RKO (cell line): ENCODE measurements at regions not wholly inside any gene's neighbourhood (a gene's known extent, or its start where the extent isn't known, plus 50 kb on each side); places are given as distances from the start of the nearest gene placed in this dataset.

Experiments
- DNase-seq: peaks from one replicate; pipeline ENCODE4 v3.0.0-alpha.2; 2016; ENCODE audit warnings: low spot score

DNA sequence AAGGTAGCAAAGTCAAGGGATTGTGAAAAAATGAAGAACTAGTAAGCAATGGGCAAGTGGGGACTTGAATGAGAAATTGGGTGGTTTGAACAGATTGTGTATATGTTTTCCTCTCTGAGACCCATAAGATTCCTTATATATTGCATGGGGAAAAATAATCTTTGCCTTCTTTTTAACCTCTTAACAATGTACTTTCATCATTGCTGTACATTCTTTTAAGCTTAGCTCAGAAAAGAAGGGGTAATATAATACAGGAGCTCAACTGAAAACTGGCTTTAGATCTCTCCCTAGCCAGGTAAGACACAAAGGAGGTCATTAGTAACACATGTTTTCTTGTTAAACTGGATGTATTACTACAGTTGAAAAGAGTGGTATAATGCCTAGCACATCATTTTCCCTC, 287.2 kb downstream of the RNF144B start:
- no peak for DNase-seq

DNA sequence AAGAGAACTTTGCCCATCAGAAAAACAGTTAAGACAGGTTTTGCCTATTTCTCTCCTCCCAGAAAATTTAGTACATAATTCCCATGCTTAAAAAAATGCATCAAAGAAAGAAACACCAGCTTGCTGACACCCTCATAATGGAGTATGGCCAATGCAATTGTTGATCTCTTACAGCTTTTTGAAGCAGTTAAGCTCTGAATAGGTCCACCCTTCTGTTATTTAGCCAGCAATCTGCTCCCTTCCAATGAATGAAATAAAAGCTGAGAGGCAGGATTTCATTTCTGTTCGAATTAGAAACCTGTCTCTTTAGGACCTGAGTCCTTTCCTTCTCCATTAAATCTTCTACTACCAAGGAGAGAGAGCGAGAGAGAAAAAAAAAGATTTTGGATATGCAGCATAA, 288.7 kb downstream of the RNF144B start:
- DNase-seq = no peak

DNA sequence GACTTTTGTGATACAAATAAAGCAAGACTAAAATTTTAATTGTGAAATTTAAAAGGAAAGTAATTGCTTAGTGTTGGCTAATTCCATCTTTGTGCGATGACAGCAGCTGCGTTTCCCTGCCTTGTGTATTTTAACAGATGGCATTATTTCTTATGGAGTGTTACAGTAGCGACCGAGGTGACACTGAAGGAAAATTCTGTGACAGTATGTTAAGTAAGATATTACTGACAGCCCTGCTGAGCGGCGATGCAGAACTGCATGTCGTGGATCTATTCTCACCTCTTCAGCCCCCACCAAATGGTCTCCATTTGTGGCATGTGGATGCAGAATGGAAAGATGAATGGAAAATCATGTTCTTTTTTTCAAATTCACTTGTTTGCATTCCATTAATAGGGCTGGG, 289.4 kb downstream of the RNF144B start:
- no peak for DNase-seq

DNA sequence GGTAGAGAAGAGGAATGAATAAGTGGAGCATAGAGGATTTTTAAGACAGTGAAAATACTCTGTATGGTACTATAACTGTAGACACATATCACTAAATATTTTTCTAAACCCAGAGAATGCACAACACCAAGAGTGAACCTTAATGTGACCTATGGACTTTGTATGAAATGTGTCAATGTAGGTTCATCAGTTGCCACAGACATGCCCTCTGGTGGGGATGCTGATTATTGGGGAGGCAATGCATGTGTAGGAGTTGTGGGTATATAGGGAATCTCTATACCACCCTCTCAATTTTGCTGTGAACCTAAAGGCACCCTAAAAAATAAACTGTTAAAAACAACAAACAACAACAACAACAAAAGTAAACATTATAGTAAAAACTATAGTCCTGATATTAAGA, 293.7 kb downstream of the RNF144B start:
- DNase-seq = peak; percentile 14

DNA sequence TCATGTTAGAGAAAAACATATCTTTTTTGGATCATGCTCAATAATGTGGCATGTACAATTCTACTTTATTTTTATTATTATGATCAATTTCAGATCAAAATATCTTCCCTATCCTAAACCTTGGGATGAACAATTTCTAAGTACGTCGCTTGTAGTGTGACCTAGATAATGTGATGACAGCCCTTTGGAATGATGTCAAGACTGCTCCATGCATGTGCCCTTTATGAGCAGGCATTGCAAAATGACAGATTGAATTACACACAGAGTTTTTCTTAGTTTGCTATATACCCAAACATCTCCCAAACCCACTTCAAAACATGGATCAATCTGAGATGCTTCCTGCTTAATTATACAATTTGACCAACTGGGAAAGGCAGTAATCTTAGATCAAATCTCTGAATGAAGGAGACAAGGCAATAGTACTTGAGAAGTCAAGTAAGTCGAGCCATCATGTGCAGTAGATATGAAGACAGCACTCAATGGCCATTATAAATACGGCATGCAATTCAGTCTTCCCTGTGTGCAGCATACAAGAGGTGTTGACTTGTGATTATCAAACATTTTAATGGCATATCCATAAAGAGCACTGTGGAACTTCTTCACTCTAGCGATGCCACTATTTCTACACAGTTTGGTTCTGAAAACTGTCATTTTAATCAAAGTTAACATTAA, 294.8 kb downstream of the RNF144B start:
- DNase-seq = no peak

DNA sequence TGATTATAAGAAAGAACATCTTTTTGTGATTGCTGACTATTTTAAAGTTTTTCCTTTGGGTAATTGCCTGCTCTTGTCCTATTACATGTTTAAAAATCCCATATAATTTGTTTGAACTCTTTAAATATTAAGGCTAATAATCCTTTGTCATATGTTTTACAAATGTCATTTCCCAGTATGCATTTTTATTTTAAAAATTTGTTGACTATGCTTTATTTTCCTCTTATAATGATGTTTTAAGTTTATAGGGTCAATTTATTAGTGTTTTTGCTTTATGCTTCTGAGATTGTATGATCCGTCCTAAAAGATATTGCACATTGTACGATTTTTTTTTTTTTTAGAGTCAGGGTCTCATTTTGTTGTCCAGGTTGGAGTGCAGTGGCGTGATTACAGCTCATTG, 297.2 kb downstream of the RNF144B start:
- DNase-seq = no peak

DNA sequence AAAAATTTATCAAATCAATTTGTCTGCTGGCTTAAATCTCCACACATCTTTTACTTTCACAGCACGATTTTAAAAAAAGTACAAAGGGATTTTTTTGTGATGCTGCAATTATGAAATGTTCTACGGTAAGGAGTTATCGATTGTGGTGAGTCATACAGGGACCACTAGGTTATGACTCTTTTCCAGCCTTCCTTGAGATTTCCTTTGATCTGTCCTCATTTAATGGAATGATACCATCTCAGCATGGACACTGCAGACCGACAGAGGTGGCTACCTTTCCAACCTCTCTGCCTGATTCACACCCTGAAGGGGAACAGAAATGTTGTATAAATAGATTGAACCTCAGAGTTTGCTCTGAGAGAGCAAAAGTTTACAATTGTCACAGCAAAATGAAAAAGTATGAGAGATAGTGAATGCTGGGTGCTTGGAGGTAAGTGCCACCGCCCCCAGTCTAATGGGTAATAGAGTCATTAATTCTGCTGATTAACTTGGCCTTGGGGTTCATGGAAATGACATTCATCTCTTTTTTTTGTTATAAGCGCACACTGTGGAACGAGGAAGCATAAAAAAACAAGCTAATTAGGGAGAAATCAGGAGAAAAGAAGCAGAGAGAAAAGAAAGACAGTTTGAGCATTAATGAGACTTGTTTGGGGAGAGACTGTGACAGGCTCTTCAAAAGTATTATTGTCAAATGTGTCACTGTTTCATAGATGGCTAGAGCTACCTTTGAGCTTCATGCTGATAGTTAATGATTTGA, 306.0 kb downstream of the RNF144B start:
- DNase-seq = no peak

DNA sequence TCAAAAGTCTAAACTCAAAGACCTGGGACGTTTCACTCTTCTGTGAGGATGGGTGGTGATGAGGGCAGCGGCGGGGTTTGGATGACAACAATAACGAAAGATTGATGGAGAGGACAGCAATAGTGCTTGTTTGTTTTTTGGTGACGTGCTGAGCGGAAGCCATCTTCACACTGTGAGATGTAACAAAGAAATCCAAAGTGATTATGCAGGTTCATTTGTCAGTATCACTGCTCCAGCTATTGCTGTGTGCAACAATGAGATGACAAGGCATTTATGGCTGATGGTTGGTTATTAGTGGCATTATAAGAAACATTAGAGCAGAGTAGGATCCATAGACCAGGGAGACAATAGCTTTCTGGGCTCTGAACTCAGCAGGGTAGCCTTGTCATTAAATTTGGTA, 306.7 kb downstream of the RNF144B start:
- DNase-seq = no peak

DNA sequence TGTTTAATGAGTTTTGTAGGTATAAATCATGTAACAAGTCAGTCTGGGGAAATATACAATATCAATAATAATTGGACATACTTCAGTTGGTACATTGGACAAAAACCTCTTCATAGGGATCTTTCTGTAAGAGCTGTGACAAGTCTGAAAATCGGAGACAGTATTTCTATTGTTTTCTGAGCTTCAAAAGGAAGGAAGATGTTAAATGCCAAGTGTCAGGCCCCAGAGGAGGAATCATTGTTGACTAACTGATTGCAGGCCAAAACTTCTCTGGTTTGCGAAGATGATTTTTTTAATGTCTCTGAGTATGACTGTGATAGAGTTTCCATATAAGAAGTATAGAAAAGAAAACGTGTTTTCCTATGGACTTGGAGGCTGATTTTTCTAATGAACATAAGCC, 316.4 kb downstream of the RNF144B start:
- DNase-seq = no peak

DNA sequence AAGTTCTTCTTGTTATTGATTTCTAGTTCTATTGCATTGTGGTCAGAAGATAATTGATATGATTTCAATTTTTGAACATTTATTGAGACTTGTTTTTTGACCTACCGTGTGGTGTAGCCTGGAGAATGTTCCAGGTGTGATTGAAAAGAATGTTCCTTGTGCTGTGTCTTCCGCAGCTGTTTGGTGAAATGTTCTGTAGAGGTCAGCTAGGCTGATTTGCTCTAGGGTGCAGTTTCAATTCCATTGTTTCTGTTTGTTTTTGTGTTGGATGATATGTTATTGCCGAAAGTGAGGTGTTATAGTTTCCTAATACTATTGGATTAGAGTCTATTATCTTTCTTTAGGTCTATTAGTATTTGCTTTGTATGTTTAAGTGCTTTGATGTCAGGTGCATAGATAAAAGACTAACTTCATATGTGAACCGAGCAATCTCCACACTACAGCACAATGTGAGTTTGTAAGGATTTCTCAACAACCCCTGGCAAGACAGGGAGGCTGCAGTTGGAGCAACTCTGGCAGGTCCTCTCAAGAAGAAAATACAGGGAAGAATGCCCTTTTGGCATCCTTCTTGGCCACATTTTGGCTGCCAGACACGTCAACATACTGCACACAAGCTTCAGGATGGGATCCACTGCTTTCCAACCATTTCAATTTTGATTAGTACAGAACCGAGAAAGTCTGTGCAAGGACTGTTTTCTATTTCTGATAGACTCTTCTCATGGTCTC, 320.7 kb downstream of the RNF144B start:
- DNase-seq = no peak

DNA sequence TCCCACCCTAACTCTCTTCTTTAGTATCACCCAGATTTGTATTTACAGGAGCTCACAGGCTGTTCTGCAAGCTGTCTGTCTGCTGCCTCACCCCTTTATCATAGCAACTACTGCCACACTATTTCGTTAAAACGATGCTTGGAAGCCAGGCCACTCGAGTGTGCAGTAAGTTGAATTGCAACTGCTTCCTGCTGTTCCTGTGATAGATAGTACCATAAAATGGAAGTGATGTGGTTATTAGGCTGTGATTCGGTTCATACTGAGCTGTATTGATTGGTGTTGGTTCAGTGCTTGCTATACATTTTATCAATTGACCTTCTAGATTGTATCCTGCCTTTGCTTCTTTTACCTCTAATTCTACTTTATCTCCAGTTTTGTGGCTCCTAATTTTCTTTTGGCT, 325.4 kb downstream of the RNF144B start:
- DNase-seq = no peak

DNA sequence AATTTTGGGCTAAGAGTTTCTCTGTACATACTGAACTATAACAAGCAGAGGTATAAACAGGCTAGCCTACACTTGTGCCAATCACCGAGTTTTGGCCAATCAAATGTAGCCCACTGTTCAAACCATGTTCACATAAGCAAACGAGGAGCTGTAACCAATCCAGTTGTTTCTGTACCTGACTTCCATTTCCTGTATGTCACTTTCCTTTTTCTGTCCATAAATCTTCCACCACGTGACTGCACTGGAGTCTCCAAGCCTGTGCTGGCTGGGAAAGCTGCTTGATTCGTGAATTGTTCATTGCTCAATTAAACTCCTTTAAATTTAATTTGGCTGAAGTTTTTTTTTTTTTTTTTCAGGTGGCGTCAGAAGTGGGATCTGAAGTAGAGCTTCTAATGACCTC, 332.9 kb downstream of the RNF144B start:
- DNase-seq = peak; percentile 0

DNA sequence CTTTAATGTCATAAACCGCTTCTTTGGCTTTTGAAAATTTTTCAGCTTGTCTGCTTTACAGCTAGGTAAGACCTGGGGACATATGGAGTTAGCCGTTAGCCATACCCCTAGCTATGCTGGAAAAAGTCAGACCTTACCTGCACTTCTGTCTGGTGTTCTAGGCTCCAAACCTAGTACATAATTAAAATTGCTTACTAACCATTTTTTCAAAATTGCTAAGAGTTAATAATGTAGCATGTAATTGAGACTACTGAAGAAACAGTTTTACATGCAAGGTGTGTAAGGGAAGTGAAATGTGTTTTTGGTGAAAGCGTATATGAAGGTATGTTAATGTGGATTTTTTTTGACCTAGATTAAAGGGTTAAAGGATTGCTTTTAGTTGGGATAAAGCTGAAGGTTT, 336.9 kb downstream of the RNF144B start:
- DNase-seq = no peak

DNA sequence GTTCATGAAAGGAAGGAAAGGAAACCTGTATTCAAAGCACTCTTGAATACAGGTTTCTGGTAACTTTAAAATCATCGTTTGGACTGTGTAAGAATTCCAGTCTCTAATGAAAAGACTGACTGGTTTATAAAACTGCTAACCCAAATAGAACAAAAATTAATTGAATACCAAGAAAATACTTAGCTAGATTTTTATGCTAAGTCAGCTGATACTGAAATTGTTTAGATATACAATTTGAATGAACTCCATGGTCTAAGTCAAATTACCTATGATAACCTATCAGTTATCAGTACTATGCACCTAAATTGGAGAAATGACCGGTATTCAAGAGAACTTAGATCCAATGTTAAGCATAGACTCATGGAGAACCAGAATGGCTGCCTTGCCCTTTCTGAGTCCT, 338.3 kb downstream of the RNF144B start:
- no peak for DNase-seq

DNA sequence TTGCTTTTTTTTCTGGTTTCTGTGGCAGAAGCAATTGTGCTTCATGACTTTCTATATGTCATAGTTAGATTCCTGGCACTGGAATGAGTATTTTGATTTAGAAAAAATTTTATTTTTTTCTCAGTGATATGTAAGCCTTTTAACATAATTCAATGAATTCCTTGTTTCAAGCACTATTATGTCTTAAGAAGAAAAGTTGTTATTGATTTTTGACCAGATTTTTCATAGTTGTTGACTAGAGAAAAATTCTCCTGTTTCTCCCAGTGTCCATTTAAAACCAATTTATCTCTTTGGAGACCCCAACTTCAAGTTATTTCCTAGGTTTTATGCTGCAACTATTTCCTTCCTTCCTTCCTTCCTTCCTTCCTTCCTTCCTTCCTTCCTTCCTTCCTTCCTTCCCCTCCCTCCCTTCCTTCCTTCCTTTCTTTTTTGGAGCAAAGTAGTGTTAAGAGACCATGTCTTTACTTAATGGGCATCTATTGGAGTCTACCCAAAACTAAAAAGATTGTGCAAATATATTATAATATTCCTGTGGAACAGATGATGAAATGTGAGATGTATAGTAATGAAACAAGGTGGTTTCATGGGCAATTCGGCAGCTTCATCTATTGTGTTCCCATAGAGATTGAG, 346.9 kb downstream of the RNF144B start:
- DNase-seq = no peak

DNA sequence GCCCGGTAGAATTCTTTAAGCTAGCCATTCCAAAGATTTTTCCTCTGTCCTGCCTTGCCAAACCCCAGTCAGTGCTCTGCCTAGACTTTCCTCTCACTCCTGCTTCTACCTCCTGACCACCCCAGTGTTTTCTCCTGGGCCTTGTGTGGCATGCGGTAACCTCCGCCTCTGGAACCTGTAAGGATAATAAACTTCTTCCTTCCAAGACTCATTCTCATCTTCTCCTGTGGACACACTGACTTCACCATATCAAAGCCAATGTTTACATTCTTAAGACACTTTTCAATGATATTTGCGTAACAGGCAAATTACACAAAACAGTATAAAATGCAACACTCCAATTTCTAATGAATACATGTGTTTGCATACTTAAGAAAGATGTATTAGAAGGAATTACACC, 354.6 kb downstream of the RNF144B start:
- no peak for DNase-seq

DNA sequence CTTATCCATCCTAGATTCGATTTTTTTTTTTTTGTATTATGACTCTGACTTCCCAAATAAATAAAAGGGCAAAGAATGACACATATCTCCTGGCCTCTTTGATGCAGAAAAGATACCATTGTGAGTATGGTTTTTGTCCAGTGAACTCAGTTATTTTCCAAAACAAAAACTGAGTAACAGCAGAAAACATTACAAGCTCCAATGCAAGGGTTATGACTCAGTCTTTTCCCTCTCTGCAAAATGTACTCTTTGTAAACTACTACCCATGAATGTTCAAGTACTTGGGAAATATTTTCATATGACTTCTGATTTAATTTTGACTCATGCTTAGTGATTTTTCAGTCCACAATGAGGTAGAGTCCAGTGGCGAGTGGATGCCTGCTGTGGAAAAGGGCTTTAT, 355.3 kb downstream of the RNF144B start:
- peak; percentile 37 for DNase-seq

DNA sequence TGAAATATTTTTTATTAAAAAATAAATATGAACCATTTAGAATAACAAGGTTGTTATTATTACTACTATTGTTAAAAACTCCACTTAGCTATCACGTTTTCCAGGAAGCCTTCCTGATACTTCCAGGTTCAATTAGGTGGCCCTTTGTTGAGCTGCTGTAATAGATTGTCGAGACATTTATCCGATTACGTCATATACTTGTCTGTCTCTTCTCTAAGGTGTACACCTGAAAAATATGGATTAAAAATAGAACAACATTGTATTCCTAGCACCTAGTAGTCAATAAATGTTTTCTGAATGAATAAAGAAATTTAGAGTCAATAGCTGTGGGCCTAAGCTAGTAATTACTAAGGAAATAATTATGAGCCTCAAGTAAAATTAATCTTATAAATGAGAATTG, 359.6 kb downstream of the RNF144B start:
- DNase-seq = no peak

DNA sequence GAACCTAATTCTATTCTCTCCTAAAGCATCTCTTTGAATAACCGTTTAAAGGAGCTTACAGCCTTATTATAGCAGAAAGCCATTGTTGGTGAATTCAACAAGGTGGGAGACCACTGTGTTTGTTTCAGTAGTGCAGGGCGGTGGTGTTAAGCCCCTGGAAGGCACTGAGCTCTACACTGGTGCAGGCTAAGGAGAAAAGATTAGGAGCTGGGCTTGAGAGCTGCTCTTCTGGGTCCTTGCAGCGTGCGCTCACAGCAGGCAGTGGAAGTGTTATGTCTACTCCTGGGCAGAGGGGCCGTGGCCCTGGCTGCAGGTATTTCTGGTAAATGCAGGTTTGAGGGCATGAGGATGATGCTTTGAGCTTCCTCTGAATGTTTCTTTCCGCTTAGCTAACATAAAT, 361.2 kb downstream of the RNF144B start:
- DNase-seq = no peak

DNA sequence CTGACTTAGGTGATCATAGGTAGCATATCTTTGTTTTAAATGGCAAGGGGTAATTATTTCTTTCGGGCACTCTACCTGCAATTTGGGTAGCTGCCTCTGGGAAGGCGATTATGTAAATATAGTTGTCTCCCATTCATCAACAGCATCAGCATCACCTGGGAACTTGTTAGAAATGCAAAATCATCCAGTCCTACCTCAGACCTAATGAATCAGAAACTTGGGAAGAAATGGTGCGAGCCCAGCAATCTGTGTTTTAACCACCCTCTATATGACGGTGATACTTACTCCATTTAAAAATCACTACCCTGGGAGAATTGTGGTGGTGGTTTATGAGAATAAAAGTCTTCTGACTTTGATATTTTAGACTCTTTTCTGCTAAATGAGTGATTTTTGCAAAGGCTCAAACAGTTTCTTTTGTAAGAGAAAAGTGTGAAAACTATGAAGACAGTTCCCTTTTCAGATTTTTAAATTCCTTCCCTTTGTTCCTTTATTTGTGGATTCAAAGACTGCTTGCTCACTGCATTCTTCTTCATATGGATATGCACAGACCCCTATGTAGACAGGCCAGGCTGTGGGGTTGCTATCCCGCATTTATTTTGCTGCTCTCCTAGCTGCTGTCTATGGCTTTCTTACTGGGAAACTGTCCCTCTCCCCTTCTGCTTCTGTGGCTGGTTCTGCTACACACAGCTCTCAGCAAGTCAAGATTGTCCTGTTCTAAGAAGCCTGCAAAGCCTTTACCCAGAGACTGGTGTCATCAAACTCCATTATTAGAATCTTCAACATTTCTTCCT, 365.3 kb downstream of the RNF144B start:
- DNase-seq = no peak

DNA sequence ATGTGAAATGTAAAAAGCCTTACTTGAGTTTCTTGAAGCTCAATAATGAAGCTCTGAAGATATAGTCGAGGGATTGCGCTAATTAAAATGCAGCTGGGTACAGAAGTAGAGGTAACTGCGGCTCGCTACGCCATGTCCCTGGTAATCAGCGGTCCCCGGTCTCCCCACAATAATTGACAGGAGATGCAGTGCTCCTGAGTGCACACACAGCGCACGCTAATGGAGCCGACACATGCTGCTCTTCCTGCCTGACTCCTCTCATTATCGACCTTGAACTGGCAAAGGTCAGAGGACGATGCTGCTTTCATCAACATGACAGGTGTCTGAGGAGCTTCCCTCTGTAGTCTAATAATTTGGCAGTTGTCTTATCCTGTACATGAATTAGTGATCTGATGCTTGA, 365.9 kb downstream of the RNF144B start:
- DNase-seq = no peak

DNA sequence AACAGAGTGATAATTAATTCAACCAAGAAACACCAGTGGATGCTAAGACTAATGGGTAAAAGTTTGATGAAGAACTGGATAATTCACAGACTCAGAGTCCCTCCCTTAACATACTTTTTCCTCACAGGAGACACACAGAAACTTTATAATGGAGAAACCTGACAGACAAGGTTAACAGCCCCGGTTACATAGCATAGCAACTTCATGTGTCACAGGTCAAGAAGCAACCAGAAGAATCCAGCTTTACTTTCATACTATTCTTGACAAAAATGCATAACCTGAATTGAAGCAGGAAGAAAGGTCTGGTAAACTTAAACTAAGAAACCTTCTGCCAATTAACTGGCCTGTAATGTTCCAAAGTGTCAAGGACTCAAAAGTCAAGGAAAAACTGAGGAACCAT, 375.9 kb downstream of the RNF144B start:
- DNase-seq = no peak
